Pancreas (tissue), 10 donors: ENCODE measurements at regions not wholly inside any gene's neighbourhood (a gene's known extent, or its start where the extent isn't known, plus 50 kb on each side); places are given as distances from the start of the nearest gene placed in this dataset.

Experiments used
- ATAC-seq, 4 donors: fragments of 200-7000 bp; cut with Tn5 transposase; one replicate each; pipeline versions ENCODE4 v1.8.0 to v1.9.1; 2020; ENCODE audit warnings: mild to moderate bottlenecking in 4 of 4, moderate library complexity in 4 of 4
- DNase-seq, 6 donors: peaks; one replicate each; pipeline ENCODE4 v3.0.0-alpha.2; 2020
- FAIRE-seq: peaks from 2 replicates; lab custom pipeline; 2012; peaks lifted over from hg19 to GRCh38; lab: Jason Lieb, UNC
- H3K27ac ChIP-seq, 4 donors: fragments of 200-600 bp; sonication (generic); 1 replicate in 3 of 4; 2 replicates in 1 of 4; pipeline versions ENCODE4 v1.5.0 to v1.8.0; 2020
- H3K27me3 ChIP-seq, 4 donors: fragments of 200-600 bp; one replicate each; pipeline ENCODE4 v1.8.0; 2021
- H3K36me3 ChIP-seq, 3 donors: fragments of 200-600 bp; sonication (generic) in 1 of 3; one replicate each; pipeline versions ENCODE4 v1.5.0 to v1.8.0; 2020 to 2021
- H3K4me1 ChIP-seq, 3 donors: fragments of 200-600 bp; one replicate each; pipeline ENCODE4 v1.8.0; 2021
- H3K4me3 ChIP-seq, 4 donors: fragments of 200-600 bp; sonication (generic) in 2 of 4; one replicate each; pipeline versions ENCODE4 v1.5.0 to v1.8.0; 2020 to 2021
- H3K9me3 ChIP-seq, 4 donors: fragments of 200-600 bp; one replicate each; pipeline ENCODE4 v1.8.0; 2021
- CTCF ChIP-seq, 4 donors: fragments of 200-600 bp; sonication (generic) in 3 of 4; IDR thresholded peaks; one replicate each; pipeline versions ENCODE4 v1.5.0 to v1.8.0; 2021; ENCODE audit warnings: antibody characterized with exemption in 4 of 4
- WGBS, 2 donors: extraction: QIAGEN DNeasy Blood & Tissue Kit; methylation state at CpG; one replicate each; pipeline ENCODE4 v1.1.7; 2013; 5-methylcytosine and 5-hydroxymethylcytosine counted together
- intact Hi-C, 3 donors: fragments of 100-400 bp; cut with DNase I; formaldehyde crosslinking; loops; one replicate each; pipeline versions ENCODE4 v1.11.1 to v1.14.2; 2022
- donor health status: healthy with polysubstance abuse.
- donor health status: DM: no; HTN: no; CAD: no; lungs with moderate emphysema.
- donor health status: DM: no; HTN: no; CAD: no.
- donor health status: control.
- donor health status: control.
- donor health status: Bipolar disorder and iron deficiency.
- donor health status: DM: yes; HTN: yes; CAD: no.
- donor health status: DM: no; HTN: no; CAD: no.
- donor health status: DM: no; HTN: no; CAD: no.
- donor health status: DM: yes; HTN: yes; CAD: no.

- intact Hi-C loops: no loop called here
- Histone ChIP-seq H3K4me1 (no peaks in the 10 kb centered on the region), H3K9me3 (no peaks in the 10 kb centered on the region), H3K27me3 (no peaks in the 10 kb centered on the region), H3K27ac (no peak overlapping the region), H3K4me3 (no peak overlapping the region), H3K36me3 (no peaks in the 10 kb centered on the region)
- DNase-seq (no peak), FAIRE-seq (no peak), ATAC-seq (no peak)
- TF ChIP-seq CTCF (IDR thresholded peaks at IDR 0.05): no peak
- WGBS, 2 donors: 16 to 20% methylated on average over 3 of the region's 3 CpGs
Observed at GRCh38 chr19:28264556-28264955, 948.4 kb downstream of the UQCRFS1 start.

GRCh38 chr19:28258829-28259228 lies 954.1 kb downstream of the UQCRFS1 start:
- intact Hi-C loops: no loop called here
- DNase-seq: no peak
- no peak overlapping the region for H3K4me3 ChIP-seq
- TF ChIP-seq CTCF (IDR thresholded peaks at IDR 0.05): no peak
- no peaks in the 10 kb centered on the region for H3K4me1 ChIP-seq
- ATAC-seq: no peak
- no peaks in the 10 kb centered on the region for H3K9me3 ChIP-seq
- FAIRE-seq: no peak
- WGBS, 2 donors: 52 to 54% methylated on average over 3 of the region's 3 CpGs
- no peaks in the 10 kb centered on the region for H3K27me3 ChIP-seq
- H3K27ac ChIP-seq: no peak overlapping the region
- H3K36me3 ChIP-seq: no peaks in the 10 kb centered on the region

GRCh38 chr19:28257396-28257795 lies 955.6 kb downstream of the UQCRFS1 start:
- Histone ChIP-seq H3K4me3 (no peak overlapping the region), H3K27ac (no peak overlapping the region), H3K27me3 (no peaks in the 10 kb centered on the region), H3K4me1 (no peaks in the 10 kb centered on the region), H3K9me3 (no peaks in the 10 kb centered on the region), H3K36me3 (no peaks in the 10 kb centered on the region)
- no peak for TF ChIP-seq CTCF (IDR thresholded peaks at IDR 0.05)
- 49 to 68% methylated on average over 1 of the region's 1 CpG for WGBS, 2 donors
- intact Hi-C loops: no loop called here
- no peak for FAIRE-seq
- DNase-seq: no peak
- ATAC-seq: no peak

GRCh38 chr19:28247243-28247642 lies 965.7 kb downstream of the UQCRFS1 start:
- no peaks in the 10 kb centered on the region for H3K27me3 ChIP-seq
- FAIRE-seq: no peak
- H3K27ac ChIP-seq: no peak overlapping the region
- no peak overlapping the region for H3K4me3 ChIP-seq
- H3K4me1 ChIP-seq: no peaks in the 10 kb centered on the region
- WGBS, 2 donors: 87 to 92% methylated on average over 2 of the region's 2 CpGs
- no peak for DNase-seq
- intact Hi-C loops: loop anchor here in 1 of 3 donors (10.0 kb wide), 1 partner anchor 88 kb away; no protein-coding TSS in a partner anchor
- no peaks in the 10 kb centered on the region for H3K9me3 ChIP-seq
- no peak for ATAC-seq
- no peak for TF ChIP-seq CTCF (IDR thresholded peaks at IDR 0.05)
- H3K36me3 ChIP-seq: no peaks in the 10 kb centered on the region

- TF ChIP-seq CTCF (IDR thresholded peaks at IDR 0.05): no peak
- 71 to 89% methylated on average over 3 of the region's 3 CpGs for WGBS, 2 donors
- no peaks in the 10 kb centered on the region for H3K4me1 ChIP-seq
- H3K27me3 ChIP-seq: no peaks in the 10 kb centered on the region
- intact Hi-C loops: loop anchor here in 1 of 3 donors (10.0 kb wide), 1 partner anchor 89 kb away; no protein-coding TSS in a partner anchor
- no peaks in the 10 kb centered on the region for H3K36me3 ChIP-seq
- ATAC-seq: no peak
- no peak for FAIRE-seq
- no peak for DNase-seq
- H3K27ac ChIP-seq: no peak overlapping the region
- H3K9me3 ChIP-seq: no peaks in the 10 kb centered on the region
- H3K4me3 ChIP-seq: no peak overlapping the region
Observed at GRCh38 chr19:28245937-28246336, 967.0 kb downstream of the UQCRFS1 start.
